Fibroblast of peridontal ligament (primary cell): ENCODE measurements at regions not wholly inside any gene's neighbourhood (a gene's known extent, or its start where the extent isn't known, plus 50 kb on each side); places are given as distances from the start of the nearest gene placed in this dataset.
"Not testable (repeated sequence)": the region's sequence is repeated elsewhere in the genome, so short reads cannot be mapped to it uniquely, and the experiment has no call there.

Experiments used
- DNase-seq: peaks from one replicate; pipeline ENCODE4 v3.0.0-alpha.2; 2010; ENCODE audit errors: extremely low read depth

GRCh38 chrX:34576864-34577263 lies 80.2 kb downstream of the TMEM47 start:
- DNase-seq = no peak

GRCh38 chrX:34565981-34566380 lies 91.1 kb downstream of the TMEM47 start:
- no peak for DNase-seq

- no peak for DNase-seq
These were observed 93.3 kb downstream of the TMEM47 start for GRCh38 chrX:34563804-34564203.

- no peak for DNase-seq
These were observed 94.0 kb downstream of the TMEM47 start for GRCh38 chrX:34563061-34563460.

- DNase-seq = no peak
These were observed 95.1 kb downstream of the TMEM47 start for GRCh38 chrX:34562006-34562405.

GRCh38 chrX:34560180-34560579 lies 96.9 kb downstream of the TMEM47 start:
- DNase-seq = no peak

GRCh38 chrX:34559325-34559724 lies 97.8 kb downstream of the TMEM47 start:
- peak; percentile 44 for DNase-seq

GRCh38 chrX:34557733-34558132 lies 99.4 kb downstream of the TMEM47 start:
- DNase-seq = no peak

- DNase-seq = no peak
These were observed 101.6 kb downstream of the TMEM47 start for GRCh38 chrX:34555481-34555880.

- peak; percentile 2 for DNase-seq
These were observed 110.7 kb downstream of the TMEM47 start for GRCh38 chrX:34546366-34546765.

- DNase-seq = no peak
These were observed 129.0 kb downstream of the TMEM47 start for GRCh38 chrX:34528081-34528480.

- peak; percentile 2 for DNase-seq
These were observed 135.5 kb downstream of the TMEM47 start for GRCh38 chrX:34521563-34521962.

GRCh38 chrX:34509394-34509793 lies 147.7 kb downstream of the TMEM47 start:
- no peak for DNase-seq

- no peak for DNase-seq
These were observed 154.0 kb downstream of the TMEM47 start for GRCh38 chrX:34503119-34503518.

GRCh38 chrX:34493086-34493485 lies 164.0 kb downstream of the TMEM47 start:
- no peak for DNase-seq

- no peak for DNase-seq
These were observed 166.0 kb downstream of the TMEM47 start for GRCh38 chrX:34491126-34491525.

- DNase-seq = no peak
These were observed 169.7 kb downstream of the TMEM47 start for GRCh38 chrX:34487364-34487763.

- no peak for DNase-seq
These were observed 173.1 kb downstream of the TMEM47 start for GRCh38 chrX:34483980-34484379.

GRCh38 chrX:34470507-34470906 lies 186.6 kb downstream of the TMEM47 start:
- DNase-seq = no peak

GRCh38 chrX:34467437-34467836 lies 189.6 kb downstream of the TMEM47 start:
- no peak for DNase-seq

- DNase-seq = not testable (repeated sequence)
These were observed 193.9 kb downstream of the TMEM47 start for GRCh38 chrX:34463220-34463619.

GRCh38 chrX:34457850-34458249 lies 199.2 kb downstream of the TMEM47 start:
- DNase-seq = not testable (repeated sequence)

- DNase-seq = no peak
These were observed 219.5 kb downstream of the TMEM47 start for GRCh38 chrX:34437586-34437985.

- DNase-seq = no peak
These were observed 230.8 kb downstream of the TMEM47 start for GRCh38 chrX:34426334-34426733.

GRCh38 chrX:34406580-34406979 lies 250.5 kb downstream of the TMEM47 start:
- no peak for DNase-seq
